ENCODE measurements at regions not wholly inside any gene's neighbourhood (a gene's known extent, or its start where the extent isn't known, plus 50 kb on each side); places are given as distances from the start of the nearest gene placed in this dataset.

GRCh38 chr3:86774082-86774691 lies 216.8 kb downstream of the VGLL3 start:
- TF ChIP-seq REST (IDR thresholded peaks at IDR 0.05; ENCODE audit: insufficient replicate concordance, low read depth), result no peak
- no peak for TF ChIP-seq SPI1 (IDR thresholded peaks at IDR 0.05; ENCODE audit: borderline replicate concordance, low read depth)
- TF ChIP-seq CTCF (IDR thresholded peaks at IDR 0.05; ENCODE audit: insufficient read depth, low read length), result peak; percentile 18
- H3K4me3 ChIP-seq (replicated peaks; ENCODE audit: insufficient read depth, low read length), result no peak overlapping the region
- no peak overlapping the region for H3K27ac ChIP-seq (replicated peaks)
- no peak for DNase-seq (ENCODE audit: low read depth in 1 of 2, low spot score in 1 of 2)
- no peaks in the 10 kb centered on the region for H3K27me3 ChIP-seq (ENCODE audit: insufficient read depth, poor library complexity, severe bottlenecking)

- Histone ChIP-seq H3K27me3 (ENCODE audit: insufficient read depth, poor library complexity, severe bottlenecking) (no peaks in the 10 kb centered on the region), H3K4me3 (replicated peaks; ENCODE audit: insufficient read depth, low read length) (no peak overlapping the region), H3K27ac (replicated peaks) (no peak overlapping the region)
- DNase-seq (ENCODE audit: low read depth in 1 of 2, low spot score in 1 of 2), result no peak
- TF ChIP-seq SPI1 (IDR thresholded peaks at IDR 0.05; ENCODE audit: borderline replicate concordance, low read depth) (no peak), REST (IDR thresholded peaks at IDR 0.05; ENCODE audit: insufficient replicate concordance, low read depth) (no peak), GABPA (IDR thresholded peaks at IDR 0.05; ENCODE audit: low read depth) (no peak), POLR2AphosphoS5 (IDR thresholded peaks at IDR 0.05; ENCODE audit: low read depth) (no peak), CTCF (IDR thresholded peaks at IDR 0.05; ENCODE audit: insufficient read depth, low read length) (no peak)
Observed at GRCh38 chr3:86772699-86773098, 218.2 kb downstream of the VGLL3 start.

GRCh38 chr3:86771741-86772512 lies 219.0 kb downstream of the VGLL3 start:
- no peak for DNase-seq (ENCODE audit: low read depth in 1 of 2, low spot score in 1 of 2)
- Histone ChIP-seq H3K27ac (replicated peaks) (no peak overlapping the region), H3K27me3 (ENCODE audit: insufficient read depth, poor library complexity, severe bottlenecking) (no peaks in the 10 kb centered on the region), H3K4me3 (replicated peaks; ENCODE audit: insufficient read depth, low read length) (no peak overlapping the region)
- TF ChIP-seq GABPA (IDR thresholded peaks at IDR 0.05; ENCODE audit: low read depth) (no peak), POLR2AphosphoS5 (IDR thresholded peaks at IDR 0.05; ENCODE audit: low read depth) (no peak), SPI1 (IDR thresholded peaks at IDR 0.05; ENCODE audit: borderline replicate concordance, low read depth) (no peak), CTCF (IDR thresholded peaks at IDR 0.05; ENCODE audit: insufficient read depth, low read length) (no peak)

Data from HL-60 (cell line).